T-cell (primary cell): ENCODE measurements at regions not wholly inside any gene's neighbourhood (a gene's known extent, or its start where the extent isn't known, plus 50 kb on each side); places are given as distances from the start of the nearest gene placed in this dataset.

Experiments
- ATAC-seq, 4 experiments: fragments of 200-7000 bp in 3 of 4; fragments of 150-1000 bp in 1 of 4; cut with Tn5 transposase; replicated peaks in 1 of 4; 1 replicate in 3 of 4; 2 replicates in 1 of 4; pipeline ENCODE4 v1.10.0; 2021; ENCODE audit warnings: moderate library complexity in 3 of 4, mild to moderate bottlenecking in 2 of 4, moderate number of reproducible peaks in 1 of 4
- CTCF ChIA-PET, 2 donors: fragments of 300-600 bp; sonication (Branson Sonifier 250); formaldehyde crosslinking; loops; one replicate each; lab custom pipeline; 2022; ENCODE audit warnings: antibody characterized with exemption in 2 of 2; lab: Charles Lee
- POLR2A ChIA-PET, 2 donors: fragments of 300-600 bp; sonication (Branson Sonifier 250); formaldehyde crosslinking; loops; one replicate each; lab custom pipeline; 2022; ENCODE audit warnings: antibody characterized with exemption in 2 of 2; lab: Charles Lee
- DNase-seq, 35 experiments: peaks; one replicate each; pipeline versions ENCODE4 v3.0.0 to v3.0.0-alpha.2; 2013 to 2023
- H3K27ac ChIP-seq: one replicate; pipeline ENCODE4 v1.5.1; 2013; ENCODE audit warnings: low read length
- H3K27me3 ChIP-seq, 2 experiments: replicated peaks in 1 of 2; 1 replicate in 1 of 2; 2 replicates in 1 of 2; pipeline versions ENCODE4 v1.6.1 to v1.7.0; 2013; ENCODE audit warnings: low read length in 1 of 2, mixed read lengths in 1 of 2; ENCODE audit not compliant: control insufficient read depth in 2 of 2, insufficient read depth in 2 of 2; ENCODE audit errors: extremely low read depth in 1 of 2
- H3K36me3 ChIP-seq, 2 donors: 1 replicate in 1 of 2; 2 replicates in 1 of 2; pipeline versions ENCODE4 v1.6.1 to v1.7.0; 2013; ENCODE audit warnings: low read length in 1 of 2; ENCODE audit not compliant: control insufficient read depth in 2 of 2, insufficient read depth in 1 of 2; ENCODE audit errors: extremely low read depth in 1 of 2
- H3K4me1 ChIP-seq, 2 experiments: 1 replicate in 1 of 2; 2 replicates in 1 of 2; pipeline versions ENCODE4 v1.6.1 to v1.7.0; 2013; ENCODE audit warnings: low read length in 2 of 2, mixed read lengths in 1 of 2; ENCODE audit not compliant: insufficient read depth in 2 of 2, control insufficient read depth in 1 of 2; ENCODE audit errors: extremely low read depth in 1 of 2
- H3K4me3 ChIP-seq, 2 donors: 1 replicate in 1 of 2; 2 replicates in 1 of 2; pipeline versions ENCODE4 v1.5.1 to v1.7.0; 2013; ENCODE audit warnings: mild to moderate bottlenecking in 2 of 2, low read length in 1 of 2, moderate library complexity in 1 of 2; ENCODE audit not compliant: control insufficient read depth in 1 of 2; ENCODE audit errors: extremely low read depth in 1 of 2
- H3K9me3 ChIP-seq: 2 replicates; pipeline ENCODE4 v1.7.0; 2013
- H3K27ac Mint-ChIP-seq, 2 donors: one replicate each; pipeline ENCODE4 v1.8.0; 2020 to 2021; ENCODE audit warnings: mild to moderate bottlenecking in 2 of 2, mixed read lengths in 2 of 2
- H3K27me3 Mint-ChIP-seq, 2 donors: one replicate each; pipeline ENCODE4 v1.8.0; 2021 to 2022; ENCODE audit warnings: mixed read lengths in 2 of 2
- H3K36me3 Mint-ChIP-seq: one replicate; pipeline ENCODE4 v1.8.0; 2021; ENCODE audit warnings: mixed read lengths
- H3K4me1 Mint-ChIP-seq, 3 donors: one replicate each; pipeline ENCODE4 v1.8.0; 2020 to 2022; ENCODE audit warnings: mixed read lengths in 3 of 3, mild to moderate bottlenecking in 1 of 3
- H3K4me3 Mint-ChIP-seq, 3 donors: one replicate each; pipeline ENCODE4 v1.8.0; 2020 to 2022; ENCODE audit warnings: mild to moderate bottlenecking in 3 of 3, mixed read lengths in 3 of 3, moderate library complexity in 3 of 3
- H3K9me3 Mint-ChIP-seq, 3 donors: one replicate each; pipeline ENCODE4 v1.8.0; 2020 to 2022; ENCODE audit warnings: mixed read lengths in 3 of 3
- WGBS: methylation state at CpG from one replicate; pipeline ENCODE4 v1.1.5; 2013; ENCODE audit warnings: missing lambda C conversion rate; ENCODE audit not compliant: insufficient coverage; 5-methylcytosine and 5-hydroxymethylcytosine counted together

- Histone ChIP-seq H3K27me3 (peaks cover 0 to 5% of the 10 kb centered on the region in 2 experiments), H3K4me1 (no peaks in the 10 kb centered on the region), H3K36me3 (no peaks in the 10 kb centered on the region), H3K4me3 (no peak overlapping the region), H3K27ac (no peak overlapping the region), H3K9me3 (no peaks in the 10 kb centered on the region)
- H3K27me3 Mint-ChIP-seq, result peaks cover 0 to 10% of the 10 kb centered on the region in 2 donors
- H3K4me3 Mint-ChIP-seq, result no peak overlapping the region
- no peak overlapping the region for H3K27ac Mint-ChIP-seq
- no peaks in the 10 kb centered on the region for H3K9me3 Mint-ChIP-seq
- WGBS, result 71% methylated on average over 1 of the region's 5 CpGs
- no peak for ATAC-seq
- no peak for DNase-seq
- POLR2A ChIA-PET, result interaction anchor here in 1 of 2 donors (0.6 kb wide), 1 partner anchor 32 kb away, joined by 10 read pairs; no protein-coding TSS in a partner anchor
- no peaks in the 10 kb centered on the region for H3K4me1 Mint-ChIP-seq
- CTCF ChIA-PET, result no interaction called here
- H3K36me3 Mint-ChIP-seq, result no peaks in the 10 kb centered on the region
Measured at GRCh38 chr18:51480407-51481261, 283.2 kb upstream of the MEX3C start.

DNA sequence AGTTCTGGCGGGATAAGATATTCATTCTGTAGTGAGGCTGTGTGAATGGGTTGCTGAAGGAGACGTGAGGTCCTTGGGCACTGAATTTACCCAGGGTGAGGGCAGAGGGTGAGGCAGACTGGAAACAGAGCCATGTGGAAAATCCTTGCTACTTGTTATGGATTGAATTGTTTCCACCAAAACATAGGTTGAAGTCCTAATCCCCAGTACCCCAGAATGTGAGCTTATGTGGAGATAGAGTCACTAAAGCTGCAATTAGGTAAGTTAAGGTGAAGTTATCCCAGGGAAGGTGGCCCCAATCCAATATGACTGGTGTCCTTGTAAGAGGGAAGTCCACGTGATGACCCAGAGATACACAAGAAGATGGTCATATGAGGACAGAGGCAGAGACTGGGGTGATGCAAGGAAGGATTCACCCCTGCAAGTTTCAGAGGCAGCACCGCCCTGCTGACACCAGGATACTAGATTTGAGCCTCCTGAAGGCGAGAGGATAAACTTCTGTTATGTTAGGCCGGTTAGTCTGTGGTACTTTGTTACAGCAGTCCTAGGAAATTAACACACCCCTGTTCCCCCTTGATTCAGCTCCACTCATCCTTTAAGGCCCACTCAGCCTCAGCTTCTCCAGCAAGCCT lies 289.4 kb upstream of the MEX3C start:
- no peak overlapping the region for H3K27ac ChIP-seq
- H3K36me3 Mint-ChIP-seq, result no peaks in the 10 kb centered on the region
- no peaks in the 10 kb centered on the region for H3K9me3 Mint-ChIP-seq
- ATAC-seq (no peak), DNase-seq (no peak)
- no peaks in the 10 kb centered on the region for H3K4me1 Mint-ChIP-seq
- no peaks in the 10 kb centered on the region for H3K9me3 ChIP-seq
- 80% methylated on average over 5 of the region's 6 CpGs for WGBS
- H3K4me1 ChIP-seq, result no peaks in the 10 kb centered on the region
- H3K27ac Mint-ChIP-seq, result no peak overlapping the region
- POLR2A ChIA-PET, result no interaction called here
- no peaks in the 10 kb centered on the region for H3K36me3 ChIP-seq
- H3K27me3 Mint-ChIP-seq, result peaks cover 0 to 4% of the 10 kb centered on the region in 2 donors
- CTCF ChIA-PET, result interaction anchor here in 1 of 2 donors (1.0 kb wide), 1 partner anchor 8 kb away, joined by 3 read pairs; no protein-coding TSS in a partner anchor
- H3K27me3 ChIP-seq, result peaks cover 0 to 2% of the 10 kb centered on the region in 2 experiments
- H3K4me3 Mint-ChIP-seq, result no peak overlapping the region
- H3K4me3 ChIP-seq, result no peak overlapping the region

DNA sequence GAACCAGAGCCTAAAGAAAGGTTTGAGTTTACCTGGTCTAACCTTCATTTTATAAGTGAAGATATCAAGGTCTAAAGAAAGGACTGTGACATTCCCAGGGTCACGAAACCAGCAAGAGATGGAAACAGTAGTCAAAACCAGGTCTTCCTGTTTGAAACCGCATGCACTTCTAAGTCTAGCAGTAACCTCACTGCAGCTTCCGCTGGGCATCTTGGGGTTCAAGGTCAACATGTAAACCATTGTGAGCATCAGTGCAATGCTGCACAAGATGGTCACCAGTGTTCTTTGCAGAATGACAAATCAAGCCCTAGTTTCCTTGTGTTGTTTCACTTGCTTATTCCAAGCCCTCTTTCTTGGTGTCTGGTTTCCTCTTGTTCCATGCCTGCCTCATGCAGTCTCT lies 292.9 kb upstream of the MEX3C start:
- Histone ChIP-seq H3K4me3 (no peak overlapping the region), H3K27ac (no peak overlapping the region), H3K4me1 (no peaks in the 10 kb centered on the region), H3K9me3 (no peaks in the 10 kb centered on the region), H3K36me3 (no peaks in the 10 kb centered on the region), H3K27me3 (no peaks in the 10 kb centered on the region)
- ATAC-seq, result no peak
- POLR2A ChIA-PET, result no interaction called here
- WGBS, result 72% methylated on average over 3 of the region's 3 CpGs
- Mint-ChIP-seq H3K27ac (no peak overlapping the region), H3K4me3 (no peak overlapping the region), H3K4me1 (no peaks in the 10 kb centered on the region), H3K36me3 (no peaks in the 10 kb centered on the region), H3K9me3 (no peaks in the 10 kb centered on the region), H3K27me3 (peaks cover 0 to 11% of the 10 kb centered on the region in 2 donors)
- CTCF ChIA-PET, result interaction anchor here in 1 of 2 donors (0.6 kb wide), 1 partner anchor 213 kb away, joined by 6 read pairs; no protein-coding TSS in a partner anchor
- DNase-seq, result no peak

GRCh38 chr18:51490860-51491259 lies 293.4 kb upstream of the MEX3C start:
- WGBS, result no CpG with 5 or more reads among the region's 3 CpGs
- H3K27me3 ChIP-seq, result no peaks in the 10 kb centered on the region
- ChIA-PET POLR2A (no interaction called here), CTCF (no interaction called here)
- no peak overlapping the region for H3K4me3 ChIP-seq
- ATAC-seq, result no peak
- Mint-ChIP-seq H3K4me3 (no peak overlapping the region), H3K27me3 (peaks cover 0 to 8% of the 10 kb centered on the region in 2 donors), H3K36me3 (no peaks in the 10 kb centered on the region), H3K4me1 (no peaks in the 10 kb centered on the region), H3K9me3 (no peaks in the 10 kb centered on the region), H3K27ac (no peak overlapping the region)
- no peak overlapping the region for H3K27ac ChIP-seq
- no peaks in the 10 kb centered on the region for H3K36me3 ChIP-seq
- H3K9me3 ChIP-seq, result no peaks in the 10 kb centered on the region
- DNase-seq, result no peak
- H3K4me1 ChIP-seq, result no peaks in the 10 kb centered on the region

- DNase-seq (no peak), ATAC-seq (no peak)
- Histone ChIP-seq H3K36me3 (no peaks in the 10 kb centered on the region), H3K4me1 (no peaks in the 10 kb centered on the region), H3K9me3 (no peaks in the 10 kb centered on the region), H3K27ac (no peak overlapping the region), H3K4me3 (no peak overlapping the region), H3K27me3 (no peaks in the 10 kb centered on the region)
- WGBS, result 82% methylated on average over 4 of the region's 4 CpGs
- ChIA-PET POLR2A (no interaction called here), CTCF (no interaction called here)
- no peaks in the 10 kb centered on the region for H3K4me1 Mint-ChIP-seq
- no peak overlapping the region for H3K27ac Mint-ChIP-seq
- no peaks in the 10 kb centered on the region for H3K36me3 Mint-ChIP-seq
- H3K27me3 Mint-ChIP-seq, result peaks cover 0 to 8% of the 10 kb centered on the region in 2 donors
- H3K9me3 Mint-ChIP-seq, result no peaks in the 10 kb centered on the region
- no peak overlapping the region for H3K4me3 Mint-ChIP-seq
Measured at GRCh38 chr18:51491678-51492372, 294.3 kb upstream of the MEX3C start.

DNA sequence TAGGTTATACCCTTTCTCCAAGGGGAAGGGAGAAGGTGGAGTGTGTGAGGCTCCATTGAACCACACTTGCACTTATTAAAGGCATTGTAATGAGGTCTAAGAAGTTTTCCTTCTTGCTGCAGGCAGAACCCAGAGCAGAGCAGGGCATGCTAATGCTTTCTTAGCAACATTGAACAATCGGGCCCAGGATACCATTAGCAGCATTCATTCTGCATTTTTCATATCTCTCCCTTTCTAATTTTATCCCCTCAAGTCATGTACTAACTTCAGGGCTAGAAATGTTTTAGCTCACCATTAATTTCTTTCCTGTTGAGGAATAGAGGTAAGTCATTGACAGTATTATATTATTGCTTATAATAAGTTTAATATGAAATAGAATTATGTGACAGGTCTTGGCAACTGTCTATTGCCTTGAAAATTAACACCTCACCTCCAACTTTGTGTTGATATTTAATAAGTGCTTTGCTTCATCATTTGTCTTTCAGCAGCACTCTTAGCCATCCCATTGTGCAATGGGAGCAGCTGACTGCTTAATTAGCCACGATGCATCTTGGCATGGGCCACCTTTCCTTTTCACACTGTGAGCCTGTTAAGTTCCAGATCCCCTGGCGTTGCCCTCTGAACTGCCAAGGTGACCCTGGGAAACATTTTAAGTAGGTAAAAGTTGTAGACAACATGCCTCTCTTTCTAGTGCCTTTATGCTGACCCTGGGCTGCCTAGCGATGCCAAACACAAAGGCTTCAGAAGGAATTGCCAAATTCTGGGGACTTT lies 300.8 kb upstream of the MEX3C start:
- Mint-ChIP-seq H3K4me3 (no peak overlapping the region), H3K27ac (no peak overlapping the region)

More for the DNA sequence above, 300.8 kb upstream of the MEX3C start:
- Histone ChIP-seq H3K9me3 (no peaks in the 10 kb centered on the region), H3K27me3 (peaks cover 0 to 3% of the 10 kb centered on the region in 2 experiments), H3K4me1 (no peaks in the 10 kb centered on the region), H3K27ac (no peak overlapping the region), H3K4me3 (no peak overlapping the region), H3K36me3 (no peaks in the 10 kb centered on the region)
- no peak for ATAC-seq
- Mint-ChIP-seq H3K4me1 (no peaks in the 10 kb centered on the region), H3K27me3 (peaks cover 5 to 18% of the 10 kb centered on the region in 2 donors), H3K36me3 (no peaks in the 10 kb centered on the region), H3K9me3 (no peaks in the 10 kb centered on the region)
- no CpG with 5 or more reads among the region's 4 CpGs for WGBS
- CTCF ChIA-PET, result no interaction called here
- POLR2A ChIA-PET, result no interaction called here
- DNase-seq, result no peak
